ENCODE measurements at regions not wholly inside any gene's neighbourhood (a gene's known extent, or its start where the extent isn't known, plus 50 kb on each side); places are given as distances from the start of the nearest gene placed in this dataset.

- H3K4me3 ChIP-seq (ENCODE audit: low read depth, low read length), result no peak overlapping the region
- no peak for DNase-seq (ENCODE audit: low read depth)
- no peak for TF ChIP-seq CTCF (conservative IDR thresholded peaks at IDR 0.05; ENCODE audit: low read depth, low read length)
Measured at GRCh38 chr10:56912043-56912442, 551.0 kb upstream of the ZWINT start.

GRCh38 chr10:56905051-56905450 lies 544.0 kb upstream of the ZWINT start:
- no peak for TF ChIP-seq CTCF (conservative IDR thresholded peaks at IDR 0.05; ENCODE audit: low read depth, low read length)
- H3K4me3 ChIP-seq (ENCODE audit: low read depth, low read length), result no peak overlapping the region
- DNase-seq (ENCODE audit: low read depth), result no peak

DNA sequence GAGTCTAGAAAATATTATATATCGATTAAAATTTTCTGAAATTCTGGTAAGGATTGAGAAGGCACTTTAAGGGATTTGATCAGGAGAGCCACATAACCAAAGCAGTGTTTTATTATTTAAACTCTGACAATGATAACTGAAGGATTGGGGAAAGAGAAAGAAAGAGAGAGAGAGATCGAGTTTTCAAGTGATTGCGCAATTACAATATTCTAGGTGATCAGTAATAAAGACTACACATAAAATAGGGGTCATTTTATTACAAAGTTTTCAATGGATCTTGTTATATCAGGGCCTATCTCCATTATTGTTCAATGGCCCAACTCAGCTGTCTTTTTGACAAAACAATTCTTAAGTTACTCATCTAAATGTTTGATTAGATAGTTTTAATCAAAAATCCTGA lies 541.5 kb upstream of the ZWINT start:
- H3K4me3 ChIP-seq (ENCODE audit: low read depth, low read length), result no peak overlapping the region
- DNase-seq (ENCODE audit: low read depth), result no peak
- TF ChIP-seq CTCF (conservative IDR thresholded peaks at IDR 0.05; ENCODE audit: low read depth, low read length), result no peak

DNA sequence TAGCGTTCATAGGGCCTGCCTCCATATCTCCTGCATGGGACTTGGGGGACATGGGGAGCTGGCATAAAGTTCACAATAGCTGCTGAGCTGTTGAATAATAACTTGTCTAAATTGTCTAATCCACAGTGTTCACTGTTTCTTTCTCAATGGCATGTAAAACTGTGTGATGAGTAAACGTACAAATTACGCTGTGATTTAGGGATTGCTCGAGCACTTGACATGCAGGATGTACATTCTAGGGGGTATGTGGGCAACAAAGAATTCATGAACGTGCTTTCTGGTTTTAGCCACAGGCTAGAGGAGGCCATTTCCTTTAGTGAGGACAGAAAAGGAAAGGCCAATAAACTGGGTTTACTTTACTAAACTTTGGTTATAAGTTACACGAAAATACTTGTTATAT lies 534.2 kb upstream of the ZWINT start:
- TF ChIP-seq CTCF (conservative IDR thresholded peaks at IDR 0.05; ENCODE audit: low read depth, low read length), result no peak

DNA sequence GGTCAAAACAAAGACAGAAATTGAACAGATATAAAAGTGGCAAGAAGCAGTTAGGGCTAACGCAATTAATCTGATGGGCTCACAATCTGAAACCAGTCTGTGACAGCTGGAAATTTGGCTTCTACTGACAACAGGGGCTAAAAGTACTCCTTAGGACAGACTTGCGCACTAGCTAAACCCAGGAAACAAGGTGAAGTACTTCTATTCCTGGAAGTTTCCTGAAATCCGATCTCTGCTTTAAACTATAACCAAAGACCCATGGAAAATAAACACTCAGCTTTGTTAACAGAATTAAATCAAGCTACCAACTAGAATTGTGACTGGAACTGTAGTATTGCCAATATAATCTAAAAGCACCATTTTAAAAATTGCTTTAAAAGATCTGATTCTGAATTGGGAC lies 520.2 kb upstream of the ZWINT start:
- TF ChIP-seq CTCF (conservative IDR thresholded peaks at IDR 0.05; ENCODE audit: low read depth, low read length), result no peak
- no peak overlapping the region for H3K4me3 ChIP-seq (ENCODE audit: low read depth, low read length)
- DNase-seq (ENCODE audit: low read depth), result no peak

More for the DNA sequence above, 534.2 kb upstream of the ZWINT start:
- no peak for DNase-seq (ENCODE audit: low read depth)
- H3K4me3 ChIP-seq (ENCODE audit: low read depth, low read length), result no peak overlapping the region

DNA sequence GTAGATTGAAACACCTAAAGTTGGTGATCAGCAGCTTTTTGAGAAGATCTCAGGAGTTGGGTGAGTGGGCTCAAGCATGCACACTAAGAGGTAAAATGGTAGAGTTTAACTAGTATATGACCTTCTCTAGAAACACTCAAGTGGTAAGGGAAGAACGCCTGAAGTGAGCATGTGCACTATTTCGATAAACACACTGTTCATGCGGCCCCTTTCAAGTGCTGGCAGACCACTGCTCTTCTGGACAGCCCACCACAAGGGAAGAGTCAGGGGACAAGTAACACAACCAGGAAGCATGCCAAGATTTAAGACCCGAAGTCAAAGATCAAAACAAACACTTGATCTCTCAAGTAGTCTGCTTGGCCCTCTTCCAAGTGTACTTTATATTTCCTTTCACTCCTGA lies 519.5 kb upstream of the ZWINT start:
- no peak for DNase-seq (ENCODE audit: low read depth)
- H3K4me3 ChIP-seq (ENCODE audit: low read depth, low read length), result no peak overlapping the region
- TF ChIP-seq CTCF (conservative IDR thresholded peaks at IDR 0.05; ENCODE audit: low read depth, low read length), result no peak

- no peak for TF ChIP-seq CTCF (conservative IDR thresholded peaks at IDR 0.05; ENCODE audit: low read depth, low read length)
- DNase-seq (ENCODE audit: low read depth), result no peak
- no peak overlapping the region for H3K4me3 ChIP-seq (ENCODE audit: low read depth, low read length)
Measured at GRCh38 chr10:56874950-56875349, 513.9 kb upstream of the ZWINT start.

Data from choroid plexus epithelial cell (primary cell).